GM03348 (cell line): ENCODE measurements at regions not wholly inside any gene's neighbourhood (a gene's known extent, or its start where the extent isn't known, plus 50 kb on each side); places are given as distances from the start of the nearest gene placed in this dataset.

Experiments
- DNase-seq: peaks from one replicate; pipeline ENCODE4 v3.0.0; 2012; ENCODE audit warnings: low spot score

- no peak for DNase-seq
These were observed 51.2 kb upstream of the ROCK1 start for GRCh38 chr18:21162786-21163185.

- DNase-seq, result peak; percentile 71
These were observed 52.3 kb upstream of the ROCK1 start for GRCh38 chr18:21163647-21164547.

- no peak for DNase-seq
These were observed 53.0 kb upstream of the ROCK1 start for GRCh38 chr18:21164548-21165095.

GRCh38 chr18:21167641-21168377 lies 56.2 kb upstream of the ROCK1 start:
- no peak for DNase-seq

GRCh38 chr18:21168880-21169279 lies 57.3 kb upstream of the ROCK1 start:
- DNase-seq, result no peak

- DNase-seq, result no peak
These were observed 64.2 kb upstream of the GREB1L start for GRCh38 chr18:21177822-21178221.

- DNase-seq, result peak; percentile 73
These were observed 62.3 kb upstream of the GREB1L start for GRCh38 chr18:21179590-21180220.

- DNase-seq, result no peak
These were observed 61.4 kb upstream of the GREB1L start for GRCh38 chr18:21180588-21180987.

GRCh38 chr18:21181766-21182165 lies 60.3 kb upstream of the GREB1L start:
- no peak for DNase-seq

- no peak for DNase-seq
These were observed 58.4 kb upstream of the GREB1L start for GRCh38 chr18:21183670-21184069.

GRCh38 chr18:21184396-21184996 lies 57.5 kb upstream of the GREB1L start:
- no peak for DNase-seq

- no peak for DNase-seq
These were observed 54.1 kb upstream of the GREB1L start for GRCh38 chr18:21187886-21188285.

- DNase-seq, result peak; percentile 81
These were observed 50.3 kb upstream of the GREB1L start for GRCh38 chr18:21191596-21192307.
